GM18507 (cell line): ENCODE measurements at regions not wholly inside any gene's neighbourhood (a gene's known extent, or its start where the extent isn't known, plus 50 kb on each side); places are given as distances from the start of the nearest gene placed in this dataset.

Experiments used
- DNase-seq: peaks from one replicate; pipeline ENCODE4 v3.0.0; 2011; ENCODE audit warnings: low read depth; ENCODE audit not compliant: insufficient read length; ENCODE audit errors: extremely low spot score
- FAIRE-seq: peaks from 2 replicates; lab custom pipeline; 2011; peaks lifted over from hg19 to GRCh38; lab: Jason Lieb, UNC

- DNase-seq, result no peak
- no peak for FAIRE-seq
Observed at GRCh38 chr1:208787219-208787618, 543.0 kb upstream of the PLXNA2 start.

DNA sequence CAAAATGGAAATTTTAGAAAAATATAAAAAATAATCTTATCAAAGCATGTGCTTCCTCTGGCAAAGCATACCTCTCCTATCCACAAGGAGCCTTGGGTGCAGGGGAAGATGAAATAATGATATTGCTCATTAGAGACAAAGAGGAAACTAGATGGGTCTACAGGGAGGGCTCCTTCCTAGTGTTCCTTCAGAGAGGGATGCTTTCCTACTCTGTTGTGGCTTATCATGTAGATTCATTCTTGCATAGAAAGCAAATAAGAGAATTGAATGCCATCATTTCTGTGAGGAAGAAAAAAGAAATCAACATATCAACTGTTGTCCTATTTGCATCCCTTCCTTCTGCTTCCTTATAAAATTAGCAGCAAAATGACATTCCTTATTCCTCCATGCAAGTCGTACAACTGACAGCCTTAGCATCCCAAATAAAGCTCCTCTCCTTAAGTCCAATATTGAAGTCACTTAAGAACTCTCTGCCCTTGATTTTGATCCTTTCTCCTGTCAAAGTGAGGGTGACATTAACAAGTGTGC, 543.9 kb upstream of the PLXNA2 start:
- FAIRE-seq, result no peak
- no peak for DNase-seq

- DNase-seq (no peak), FAIRE-seq (no peak)
Observed at GRCh38 chr1:208791456-208791855, 547.3 kb upstream of the PLXNA2 start.

DNA sequence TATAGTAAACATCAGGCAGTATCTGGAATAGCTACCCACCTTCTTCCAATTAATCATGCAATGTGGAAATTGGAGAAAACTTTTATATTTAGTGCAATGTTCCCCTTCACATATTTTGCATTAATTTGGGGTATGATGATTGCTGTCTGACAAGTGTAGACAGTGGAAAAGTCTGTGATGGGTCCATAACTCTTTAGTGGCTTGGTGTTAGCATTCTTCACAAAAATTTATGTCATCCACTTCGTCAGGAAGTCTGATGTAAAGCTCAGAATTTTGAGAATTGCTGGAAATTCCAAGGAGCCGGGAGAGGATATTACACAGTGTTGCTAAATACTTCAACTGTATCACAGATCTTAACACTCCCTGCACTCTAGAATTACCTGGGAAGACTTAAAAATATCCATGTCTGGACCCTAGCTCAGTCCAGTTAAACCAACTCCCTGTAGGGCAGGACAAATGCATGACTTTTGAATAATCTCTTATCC, 549.7 kb upstream of the PLXNA2 start:
- DNase-seq, result no peak
- FAIRE-seq, result no peak

- DNase-seq, result no peak
- no peak for FAIRE-seq
Observed at GRCh38 chr1:208799186-208799585, 555.0 kb upstream of the PLXNA2 start.

- FAIRE-seq (no peak), DNase-seq (no peak)
Observed at GRCh38 chr1:208803011-208803811, 559.0 kb upstream of the PLXNA2 start.

DNA sequence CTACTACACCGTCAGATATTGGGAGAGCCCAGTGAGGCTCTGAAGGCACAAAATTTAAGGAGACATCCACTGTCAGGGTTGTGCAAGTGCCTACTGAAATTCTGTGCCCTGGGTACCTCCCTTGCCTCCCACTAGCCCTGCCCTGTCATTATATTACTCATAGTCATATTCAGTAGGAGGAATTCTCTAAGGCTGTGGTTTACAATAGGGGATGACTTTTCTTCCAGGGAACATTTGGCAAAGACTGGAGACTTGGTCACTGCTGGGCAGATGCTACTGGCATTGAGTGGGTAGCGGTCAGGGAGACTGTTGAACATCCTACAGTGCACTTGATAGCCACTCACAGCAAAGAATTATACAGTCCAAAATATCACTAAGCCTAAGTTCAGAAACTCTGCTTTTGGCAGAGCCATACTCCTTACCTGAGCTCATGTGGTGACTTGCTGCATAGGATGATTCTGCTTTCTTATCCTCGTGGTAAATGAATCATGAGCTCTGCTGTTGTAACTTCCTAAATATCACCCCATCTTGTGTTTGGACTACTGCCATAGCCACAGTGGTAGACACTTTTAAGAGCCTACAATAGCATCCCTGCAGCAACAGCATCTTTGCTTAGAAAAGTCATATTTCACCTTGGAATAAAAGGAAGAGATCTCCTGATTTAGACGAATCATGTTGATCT, 563.4 kb upstream of the PLXNA2 start:
- FAIRE-seq, result no peak
- DNase-seq, result no peak

DNA sequence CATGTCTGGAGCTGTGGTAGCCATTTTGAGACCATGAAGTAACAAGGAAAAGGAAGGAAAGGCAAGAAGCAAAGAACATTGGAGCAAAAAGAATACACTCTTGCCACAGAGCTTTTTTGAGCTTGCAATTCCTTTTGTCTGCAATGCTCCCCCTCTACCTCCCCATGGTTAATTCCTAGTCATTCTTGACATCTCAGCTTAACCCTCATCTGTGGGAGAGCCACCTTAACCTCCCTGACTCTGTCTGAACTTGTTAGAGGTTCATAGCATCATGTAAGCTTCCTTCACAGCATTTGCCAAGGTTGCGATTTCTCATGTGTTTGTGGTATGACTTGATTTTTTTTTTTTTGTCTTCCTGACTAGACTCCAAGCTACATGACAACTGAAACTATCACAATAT, 564.1 kb upstream of the PLXNA2 start:
- no peak for FAIRE-seq
- DNase-seq, result no peak

- FAIRE-seq (no peak), DNase-seq (no peak)
Observed at GRCh38 chr1:208809876-208810275, 565.7 kb upstream of the PLXNA2 start.

DNA sequence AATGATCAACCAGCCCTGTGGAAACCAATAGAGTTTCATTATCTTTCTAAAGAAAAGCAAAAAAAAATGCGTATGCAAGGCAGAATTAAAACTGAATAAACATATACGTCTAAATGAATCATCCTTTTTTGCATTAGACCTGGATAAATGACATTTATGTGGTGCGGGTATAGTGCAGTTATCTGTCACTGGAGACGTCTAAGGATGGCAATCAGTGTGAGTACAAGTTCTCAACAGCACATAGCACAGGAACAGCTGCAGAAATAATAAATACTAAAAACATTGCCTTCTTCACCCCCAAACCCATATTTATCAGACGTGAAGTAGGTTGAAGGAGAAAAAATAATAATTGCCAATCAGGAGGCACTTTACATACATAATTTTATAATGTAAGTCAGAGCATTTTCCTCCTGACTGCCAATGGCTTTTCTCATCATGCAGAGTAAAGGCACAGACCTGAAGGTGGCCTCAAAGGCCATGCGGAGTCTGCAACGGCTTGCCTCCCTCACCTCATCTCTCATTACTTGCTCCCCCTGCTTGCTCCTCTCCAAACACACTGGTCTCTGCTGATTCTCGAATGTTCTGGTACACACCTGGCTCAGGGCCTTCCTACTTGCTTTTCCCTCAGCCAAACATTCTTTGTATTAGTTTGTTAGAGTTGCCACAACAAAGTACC, 574.7 kb upstream of the PLXNA2 start:
- FAIRE-seq (no peak), DNase-seq (no peak)

- DNase-seq, result no peak
- FAIRE-seq, result no peak
Observed at GRCh38 chr1:208820580-208821212, 576.5 kb upstream of the PLXNA2 start.

DNA sequence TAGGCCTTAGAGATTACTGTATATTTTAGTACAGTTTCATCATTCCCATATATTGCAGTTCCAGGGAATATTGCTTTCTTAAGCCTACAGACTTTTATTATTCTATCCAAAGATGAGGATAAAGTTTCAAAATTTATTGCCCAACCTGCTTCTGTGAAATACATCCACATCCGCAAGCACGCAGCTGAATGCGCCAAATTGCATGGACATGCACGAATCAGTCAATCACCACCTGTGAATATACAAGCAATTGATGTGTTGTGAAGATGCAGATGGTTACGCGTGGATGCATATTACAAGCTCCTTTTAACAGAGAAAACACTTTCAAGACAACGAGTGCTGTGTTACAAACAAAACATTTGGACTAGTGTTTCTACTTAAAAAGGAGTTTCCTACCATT, 577.8 kb upstream of the PLXNA2 start:
- DNase-seq, result no peak

DNA sequence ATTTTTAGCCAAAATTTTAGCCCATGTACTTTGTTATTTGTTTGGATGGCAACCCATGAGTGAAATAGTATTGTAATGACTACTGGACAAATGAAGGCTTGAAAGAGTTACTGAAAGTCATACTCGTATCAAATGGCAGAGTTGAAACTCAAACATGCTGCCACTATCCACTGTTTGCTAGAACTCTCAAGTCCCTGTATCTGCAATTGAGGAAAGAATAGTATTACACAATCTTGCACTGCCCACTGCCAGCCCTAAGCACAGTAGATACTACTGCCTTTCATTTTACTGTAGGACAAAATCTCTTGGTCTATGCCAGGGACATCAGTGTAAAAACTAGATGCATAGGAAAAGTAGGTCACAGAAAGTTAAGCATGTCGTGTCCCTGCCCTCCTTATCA, 581.1 kb upstream of the PLXNA2 start:
- FAIRE-seq (no peak), DNase-seq (no peak)

More for the DNA sequence above, 577.8 kb upstream of the PLXNA2 start:
- no peak for FAIRE-seq

- no peak for DNase-seq
- FAIRE-seq, result no peak
Observed at GRCh38 chr1:208829595-208829994, 585.4 kb upstream of the PLXNA2 start.

GRCh38 chr1:208834381-208835096, 590.4 kb upstream of the PLXNA2 start:
- no peak for DNase-seq
- no peak for FAIRE-seq

DNA sequence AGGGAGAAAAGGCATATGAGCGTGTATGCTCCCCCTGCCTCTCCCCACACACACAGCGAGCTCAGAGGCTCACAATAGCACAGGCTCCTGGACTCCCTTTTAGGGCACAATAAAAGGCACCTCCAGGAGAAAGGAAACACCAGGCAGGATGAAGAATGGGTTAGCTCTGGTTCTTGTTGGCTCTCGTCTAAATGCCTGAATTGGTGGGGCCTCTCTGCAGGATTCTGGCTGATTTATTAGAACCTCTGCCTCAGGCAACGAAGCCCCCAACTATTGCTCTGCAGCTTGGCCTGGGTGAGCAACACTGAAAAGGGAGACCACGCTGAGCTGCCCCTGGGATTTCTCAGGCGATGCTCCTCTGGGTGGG, 590.9 kb upstream of the PLXNA2 start:
- FAIRE-seq (no peak), DNase-seq (no peak)

DNA sequence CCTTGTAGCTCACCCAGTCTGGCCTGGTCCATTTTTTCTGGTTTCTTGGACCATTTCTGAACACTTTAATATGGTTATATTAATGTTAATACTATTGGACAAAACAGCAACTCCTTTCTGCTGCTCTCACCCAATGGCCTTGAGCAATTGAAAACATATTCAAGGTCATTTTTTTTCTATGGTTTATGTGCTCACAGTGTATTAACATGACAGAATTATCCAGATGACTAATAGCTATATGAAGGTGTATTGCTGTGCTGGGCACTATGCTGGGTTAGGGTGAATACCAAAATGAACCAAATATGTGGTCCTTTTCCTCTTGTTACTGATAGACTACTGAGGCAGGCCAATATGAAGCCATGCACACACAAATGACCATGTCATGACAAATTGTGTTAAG, 591.6 kb upstream of the PLXNA2 start:
- DNase-seq (no peak), FAIRE-seq (no peak)

DNA sequence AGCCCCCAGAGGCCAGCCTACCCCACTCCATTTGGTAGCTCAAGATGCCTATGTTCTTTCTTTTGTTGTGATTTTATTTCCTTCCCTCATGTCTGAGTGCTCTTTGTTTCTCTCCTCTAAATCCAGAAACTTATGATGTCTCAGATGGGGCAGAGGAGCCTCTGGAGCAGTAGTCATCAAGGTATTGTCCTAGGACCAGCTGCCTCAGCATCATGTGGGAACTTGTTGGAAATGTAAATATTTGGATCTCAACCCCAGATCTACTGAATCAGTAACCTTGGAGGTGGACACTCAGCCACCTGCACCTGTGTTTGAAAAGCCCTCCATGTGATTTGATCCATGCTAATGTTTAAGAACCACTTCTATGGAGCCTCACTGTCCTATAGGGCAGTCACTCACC, 593.1 kb upstream of the PLXNA2 start:
- DNase-seq, result no peak
- no peak for FAIRE-seq

DNA sequence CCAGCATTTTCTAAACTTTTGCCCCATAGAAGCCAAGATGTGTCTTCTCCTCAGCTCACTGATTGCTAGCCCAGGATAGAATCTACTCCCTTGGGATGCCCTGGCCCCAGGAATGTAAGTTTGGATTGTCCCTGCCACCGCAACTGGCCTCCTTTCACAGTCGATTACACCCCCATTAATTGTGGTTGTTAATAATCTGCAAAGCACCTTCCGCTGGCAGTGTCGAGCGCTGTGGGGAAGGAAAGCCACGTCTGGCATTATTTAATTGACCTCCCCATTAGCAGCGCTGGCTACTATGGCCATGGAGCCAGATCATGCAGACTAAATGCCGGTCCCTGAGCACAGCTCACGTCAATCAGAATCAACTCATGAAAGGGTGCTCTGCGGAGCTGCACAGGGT, 597.3 kb upstream of the PLXNA2 start:
- FAIRE-seq (no peak), DNase-seq (no peak)
